GM12878 (cell line): ENCODE measurements at regions not wholly inside any gene's neighbourhood (a gene's known extent, or its start where the extent isn't known, plus 50 kb on each side); places are given as distances from the start of the nearest gene placed in this dataset.

Experiments
- ATAC-seq: fragments of 200-7000 bp; cut with Tn5 transposase; 3 replicates; pipeline ENCODE4 v1.9.1; 2020; ENCODE audit warnings: mild to moderate bottlenecking, moderate library complexity
- BruUV-seq: library from RNA; stranded (reverse); fragments of 400-500 nt; replicated peaks from 2 replicates; lab custom pipeline; 2021; lab: Mats Ljungman, UMichigan
- CTCF ChIA-PET: fragments of 300-600 bp; sonication (Branson Sonifier 250); formaldehyde crosslinking; extraction: SDS; loops from one replicate; lab custom pipeline; 2021; ENCODE audit warnings: inconsistent platforms; lab: Yijun Ruan, JAX
- POLR2A ChIA-PET: fragments of 350-600 bp; formaldehyde crosslinking; extraction: SDS; loops from one replicate; lab custom pipeline; 2021; ENCODE audit warnings: inconsistent platforms; lab: Charles Lee
- RAD21 ChIA-PET: fragments of 300-600 bp; sonication (Branson Sonifier 250); formaldehyde crosslinking; loops from one replicate; lab custom pipeline; 2023; ENCODE audit warnings: antibody characterized with exemption; ENCODE audit not compliant: unreplicated experiment; lab: Charles Lee
- SMC1A ChIA-PET: fragments of 300-600 bp; sonication (Branson Sonifier 250); formaldehyde crosslinking; loops from one replicate; lab custom pipeline; 2023; ENCODE audit not compliant: unreplicated experiment, uncharacterized antibody; lab: Charles Lee
- DNase-seq: peaks from one replicate; pipeline ENCODE4 v3.0.0-alpha.2; 2011; ENCODE audit warnings: low read depth, low spot score
- FAIRE-seq: peaks from 3 replicates; lab custom pipeline; 2011; peaks lifted over from hg19 to GRCh38; lab: Jason Lieb, UNC
- H2AFZ ChIP-seq: 2 replicates; pipeline ENCODE4 v1.6.0; 2011; ENCODE audit warnings: low read depth, low read length, control low read depth; ENCODE audit not compliant: control insufficient read depth
- H3K27ac ChIP-seq: 2 replicates; pipeline ENCODE4 v1.5.1; 2011; ENCODE audit warnings: control low read depth; ENCODE audit not compliant: control insufficient read depth, insufficient read depth
- H3K27me3 ChIP-seq, 2 experiments: replicated peaks in 1 of 2; 2 replicates each; pipeline versions ENCODE4 v1.6.0 to v1.6.1; 2011; ENCODE audit warnings: low read length in 1 of 2; ENCODE audit not compliant: control insufficient read depth in 2 of 2, insufficient read depth in 2 of 2
- H3K36me3 ChIP-seq, 2 experiments: 2 replicates each; pipeline ENCODE4 v1.5.1; 2011; ENCODE audit warnings: low read length in 1 of 2; ENCODE audit not compliant: control insufficient read depth in 2 of 2, insufficient read depth in 2 of 2
- H3K4me1 ChIP-seq: 2 replicates; pipeline ENCODE4 v1.6.1; 2011; ENCODE audit warnings: mild to moderate bottlenecking, low read length, moderate library complexity, mixed read lengths; ENCODE audit not compliant: control insufficient read depth, insufficient read depth
- H3K4me2 ChIP-seq: 2 replicates; pipeline ENCODE4 v1.6.0; 2011; ENCODE audit warnings: control low read depth; ENCODE audit not compliant: control insufficient read depth, insufficient read depth
- H3K4me3 ChIP-seq: fragments of 200-600 bp; sonication (generic); 2 replicates; pipeline ENCODE4 v1.5.1; 2016
- H3K79me2 ChIP-seq: 2 replicates; pipeline ENCODE4 v1.6.0; 2011; ENCODE audit warnings: low read length; ENCODE audit not compliant: control insufficient read depth, insufficient read depth
- H3K9ac ChIP-seq: 2 replicates; pipeline ENCODE4 v1.8.0; 2011; ENCODE audit warnings: low read length, control low read depth, mixed read lengths; ENCODE audit not compliant: control insufficient read depth, insufficient read depth
- H3K9me3 ChIP-seq: replicated peaks from 3 replicates; pipeline ENCODE4 v1.5.1; 2011; ENCODE audit warnings: mild to moderate bottlenecking, low read length; ENCODE audit not compliant: control insufficient read depth, insufficient read depth
- H4K20me1 ChIP-seq: 2 replicates; pipeline ENCODE4 v1.6.0; 2011; ENCODE audit not compliant: control insufficient read depth, insufficient read depth
- BCL11A ChIP-seq: IDR thresholded peaks from 2 replicates; pipeline ENCODE4 v1.6.1; 2011; ENCODE audit warnings: low read depth, low read length
- CREM ChIP-seq: IDR thresholded peaks from 2 replicates; pipeline ENCODE4 v1.6.1; 2014; ENCODE audit warnings: antibody characterized with exemption, low read depth
- DPF2 ChIP-seq: fragments of 450-650 bp; IDR thresholded peaks from 2 replicates; pipeline ENCODE4 v1.6.1; 2017; ENCODE audit warnings: mild to moderate bottlenecking
- EED ChIP-seq: sonication (generic); IDR thresholded peaks from 2 replicates; pipeline ENCODE4 v1.6.1; 2016; ENCODE audit warnings: antibody characterized with exemption, low read depth
- EGR1 ChIP-seq, 2 experiments: IDR thresholded peaks; 1 replicate in 1 of 2; 2 replicates in 1 of 2; pipeline ENCODE4 v1.6.1; 2011 to 2012; ENCODE audit warnings: low read depth in 2 of 2, low read length in 2 of 2, borderline replicate concordance in 1 of 2, mild to moderate bottlenecking in 1 of 2, moderate library complexity in 1 of 2
- FOS ChIP-seq: IDR thresholded peaks from 3 replicates; pipeline ENCODE4 v1.6.1; 2011; ENCODE audit warnings: borderline replicate concordance; ENCODE audit not compliant: insufficient read length; ENCODE audit errors: extremely low read depth
- JUND ChIP-seq: IDR thresholded peaks from 2 replicates; pipeline ENCODE4 v1.6.1; 2012; ENCODE audit warnings: low read depth, mild to moderate bottlenecking, low read length, improper control_type of control experiment, moderate library complexity
- POLR2AphosphoS5 ChIP-seq: IDR thresholded peaks from 2 replicates; pipeline ENCODE4 v1.6.1; 2011; ENCODE audit warnings: mild to moderate bottlenecking, low read length, inconsistent platforms
- SMAD5 ChIP-seq: IDR thresholded peaks from 2 replicates; pipeline ENCODE4 v1.6.1; 2016; ENCODE audit warnings: antibody characterized with exemption, low read depth
- SPI1 ChIP-seq: IDR thresholded peaks from 2 replicates; pipeline ENCODE4 v1.6.1; 2011; ENCODE audit warnings: low read depth, mild to moderate bottlenecking, low read length, moderate library complexity, borderline replicate concordance; ENCODE audit not compliant: insufficient read depth
- ZBTB11 ChIP-seq: fragments of 450-650 bp; formaldehyde crosslinking; IDR thresholded peaks from 2 replicates; pipeline ENCODE4 v1.5.0; 2022; ENCODE audit warnings: mild to moderate bottlenecking, missing genetic modification characterization
- ZNF24 ChIP-seq: fragments of 450-650 bp; IDR thresholded peaks from 2 replicates; pipeline ENCODE4 v1.6.1; 2017; ENCODE audit warnings: antibody characterized with exemption, mild to moderate bottlenecking
- WGBS: methylation state at CpG from one replicate; pipeline ENCODE4 v1.1.6; 2016; ENCODE audit warnings: low lambda C conversion rate; ENCODE audit not compliant: insufficient replicate concordance, insufficient coverage; ENCODE audit errors: missing lambda C conversion rate; 5-methylcytosine and 5-hydroxymethylcytosine counted together
- in situ Hi-C: fragments of 300-500 bp; cut with MboI; formaldehyde crosslinking; loops from 9 replicates; pipeline ENCODE4 v1.14.3; 2018; ENCODE audit warnings: mixed read lengths
- intact Hi-C: fragments of 100-400 bp; cut with micrococcal nuclease; formaldehyde crosslinking; loops from one replicate; pipeline ENCODE4 v1.14.2; 2022; ENCODE audit not compliant: unreplicated experiment

- ATAC-seq (no peak), DNase-seq (no peak), FAIRE-seq (no peak)
- 43% methylated on average over 8 of the region's 8 CpGs for WGBS
- H3K4me3 ChIP-seq, result no peak overlapping the region
- H3K4me1 ChIP-seq, result no peaks in the 10 kb centered on the region
- no peaks in the 10 kb centered on the region for H3K79me2 ChIP-seq
- H3K36me3 ChIP-seq, result no peaks in the 10 kb centered on the region; a peak in 1 of 4 replicates
- no peak overlapping the region for H3K9ac ChIP-seq
- no peak overlapping the region for H3K4me2 ChIP-seq
- SMC1A ChIA-PET, result no interaction called here
- no peak overlapping the region for H3K27ac ChIP-seq
- H2AFZ ChIP-seq, result no peak overlapping the region
- RAD21 ChIA-PET, result no interaction called here
- CTCF ChIA-PET, result interaction anchor here (1.0 to 1.2 kb wide), 2 partner anchors 8 to 16 kb away, joined by 3 read pairs; no protein-coding TSS in a partner anchor
- TF ChIP-seq JUND, result no peak
- no peak for TF ChIP-seq ZNF24
- no peak for TF ChIP-seq SPI1
- no peak for TF ChIP-seq DPF2
- no peak for TF ChIP-seq ZBTB11 (CRISPR knock-in tag)
- TF ChIP-seq EGR1 (IDR thresholded peaks at IDR 0.05; ENCODE audit: borderline replicate concordance in 1 of 2, low read depth in 2 of 2, low read length in 2 of 2), result no peak
- TF ChIP-seq SMAD5, result no peak
- no peak for TF ChIP-seq BCL11A
- TF ChIP-seq FOS, result no peak
- TF ChIP-seq EED, result no peak
- no peak for TF ChIP-seq POLR2AphosphoS5
- no peak for TF ChIP-seq CREM
- H3K9me3 ChIP-seq, result no peaks in the 10 kb centered on the region
- intact Hi-C loops, result no loop called here
- H3K27me3 ChIP-seq, result no peaks in the 10 kb centered on the region
- in situ Hi-C loops, result no loop called here
- H4K20me1 ChIP-seq, result no peaks in the 10 kb centered on the region
- BruUV-seq, result no TSS peak
- POLR2A ChIA-PET, result no interaction called here
Measured at GRCh38 chr14:76268047-76268431, 107.9 kb upstream of the ESRRB start.
